ENCODE measurements at regions not wholly inside any gene's neighbourhood (a gene's known extent, or its start where the extent isn't known, plus 50 kb on each side); places are given as distances from the start of the nearest gene placed in this dataset.

GRCh38 chr5:32880796-32881195, 169.7 kb downstream of the NPR3 start:
- H3K27me3 ChIP-seq (ENCODE audit: insufficient read depth, poor library complexity, severe bottlenecking), result no peaks in the 10 kb centered on the region
- no peak for TF ChIP-seq CTCF (IDR thresholded peaks at IDR 0.05; ENCODE audit: poor library complexity, severe bottlenecking)
- peaks cover 5% of the 10 kb centered on the region for H3K9me3 ChIP-seq (ENCODE audit: severe bottlenecking)
- no peak for DNase-seq (ENCODE audit: low spot score)
- H3K27ac ChIP-seq (ENCODE audit: poor library complexity, severe bottlenecking), result no peak overlapping the region
- no peaks in the 10 kb centered on the region for H3K36me3 ChIP-seq (ENCODE audit: low read depth)
- H3K4me1 ChIP-seq (ENCODE audit: insufficient read depth, poor library complexity, severe bottlenecking), result peaks cover 2% of the 10 kb centered on the region
- no peak overlapping the region for H3K4me3 ChIP-seq (ENCODE audit: severe bottlenecking)
- no peak for ATAC-seq (ENCODE audit: low read depth)

GRCh38 chr5:32887390-32887789, 176.3 kb downstream of the NPR3 start:
- no peaks in the 10 kb centered on the region for H3K36me3 ChIP-seq (ENCODE audit: low read depth)

GRCh38 chr5:32889078-32889477, 178.0 kb downstream of the NPR3 start:
- TF ChIP-seq CTCF (IDR thresholded peaks at IDR 0.05; ENCODE audit: poor library complexity, severe bottlenecking), result no peak
- Histone ChIP-seq H3K4me1 (ENCODE audit: insufficient read depth, poor library complexity, severe bottlenecking) (no peaks in the 10 kb centered on the region), H3K27ac (ENCODE audit: poor library complexity, severe bottlenecking) (no peak overlapping the region), H3K36me3 (ENCODE audit: low read depth) (no peaks in the 10 kb centered on the region), H3K27me3 (ENCODE audit: insufficient read depth, poor library complexity, severe bottlenecking) (no peaks in the 10 kb centered on the region), H3K9me3 (ENCODE audit: severe bottlenecking) (no peaks in the 10 kb centered on the region), H3K4me3 (ENCODE audit: severe bottlenecking) (no peak overlapping the region)
- ATAC-seq (ENCODE audit: low read depth) (no peak), DNase-seq (ENCODE audit: low spot score) (no peak)

More at GRCh38 chr5:32887390-32887789, 176.3 kb downstream of the NPR3 start:
- H3K4me1 ChIP-seq (ENCODE audit: insufficient read depth, poor library complexity, severe bottlenecking), result peaks cover under 1% of the 10 kb centered on the region
- H3K27me3 ChIP-seq (ENCODE audit: insufficient read depth, poor library complexity, severe bottlenecking), result no peaks in the 10 kb centered on the region
- no peak overlapping the region for H3K27ac ChIP-seq (ENCODE audit: poor library complexity, severe bottlenecking)
- no peak for TF ChIP-seq CTCF (IDR thresholded peaks at IDR 0.05; ENCODE audit: poor library complexity, severe bottlenecking)
- no peak for DNase-seq (ENCODE audit: low spot score)
- no peak overlapping the region for H3K4me3 ChIP-seq (ENCODE audit: severe bottlenecking)
- no peak for ATAC-seq (ENCODE audit: low read depth)
- H3K9me3 ChIP-seq (ENCODE audit: severe bottlenecking), result peaks cover 2% of the 10 kb centered on the region

GRCh38 chr5:32903613-32904012, 192.5 kb downstream of the NPR3 start:
- H3K9me3 ChIP-seq (ENCODE audit: severe bottlenecking), result peaks cover 2% of the 10 kb centered on the region
- no peak overlapping the region for H3K27ac ChIP-seq (ENCODE audit: poor library complexity, severe bottlenecking)
- no peak for DNase-seq (ENCODE audit: low spot score)
- H3K4me1 ChIP-seq (ENCODE audit: insufficient read depth, poor library complexity, severe bottlenecking), result no peaks in the 10 kb centered on the region
- TF ChIP-seq CTCF (IDR thresholded peaks at IDR 0.05; ENCODE audit: poor library complexity, severe bottlenecking), result no peak
- no peak for ATAC-seq (ENCODE audit: low read depth)
- no peak overlapping the region for H3K4me3 ChIP-seq (ENCODE audit: severe bottlenecking)
- H3K27me3 ChIP-seq (ENCODE audit: insufficient read depth, poor library complexity, severe bottlenecking), result no peaks in the 10 kb centered on the region
- H3K36me3 ChIP-seq (ENCODE audit: low read depth), result no peaks in the 10 kb centered on the region

- Histone ChIP-seq H3K4me1 (ENCODE audit: insufficient read depth, poor library complexity, severe bottlenecking) (no peaks in the 10 kb centered on the region), H3K9me3 (ENCODE audit: severe bottlenecking) (no peaks in the 10 kb centered on the region), H3K4me3 (ENCODE audit: severe bottlenecking) (no peak overlapping the region), H3K36me3 (ENCODE audit: low read depth) (no peaks in the 10 kb centered on the region), H3K27me3 (ENCODE audit: insufficient read depth, poor library complexity, severe bottlenecking) (no peaks in the 10 kb centered on the region), H3K27ac (ENCODE audit: poor library complexity, severe bottlenecking) (no peak overlapping the region)
- TF ChIP-seq CTCF (IDR thresholded peaks at IDR 0.05; ENCODE audit: poor library complexity, severe bottlenecking), result no peak
- ATAC-seq (ENCODE audit: low read depth) (no peak), DNase-seq (ENCODE audit: low spot score) (no peak)
Observed at GRCh38 chr5:32908641-32909040, 197.5 kb downstream of the NPR3 start.
